Parathyroid adenoma (tissue), 2 donors: ENCODE measurements at regions not wholly inside any gene's neighbourhood (a gene's known extent, or its start where the extent isn't known, plus 50 kb on each side); places are given as distances from the start of the nearest gene placed in this dataset.

Source experiments
- H2AFZ ChIP-seq: fragments of 300-600 bp; sonication (generic); one replicate; pipeline ENCODE4 v1.7.0; 2017; ENCODE audit warnings: antibody characterized with exemption, mild to moderate bottlenecking
- H3K27ac ChIP-seq: fragments of 300-600 bp; sonication (generic); one replicate; pipeline ENCODE4 v1.7.0; 2017
- H3K27me3 ChIP-seq: fragments of 300-600 bp; sonication (generic); one replicate; pipeline ENCODE4 v1.7.0; 2017; ENCODE audit warnings: low read length; ENCODE audit not compliant: control insufficient read depth, insufficient read depth
- H3K36me3 ChIP-seq: fragments of 300-600 bp; sonication (generic); one replicate; pipeline ENCODE4 v1.7.0; 2017; ENCODE audit warnings: low read length; ENCODE audit not compliant: control insufficient read depth, insufficient read depth
- H3K4me1 ChIP-seq: fragments of 300-600 bp; sonication (generic); one replicate; pipeline ENCODE4 v1.7.0; 2017; ENCODE audit warnings: control low read depth
- H3K4me2 ChIP-seq: fragments of 300-600 bp; sonication (generic); one replicate; pipeline ENCODE4 v1.7.0; 2017; ENCODE audit warnings: low read length
- H3K4me3 ChIP-seq: fragments of 300-600 bp; sonication (generic); one replicate; pipeline ENCODE4 v1.7.0; 2017; ENCODE audit warnings: low read depth, low read length
- H3K79me2 ChIP-seq: fragments of 300-600 bp; sonication (generic); one replicate; pipeline ENCODE4 v1.7.0; 2017; ENCODE audit warnings: control low read depth
- H3K9ac ChIP-seq: fragments of 300-600 bp; sonication (generic); one replicate; pipeline ENCODE4 v1.7.0; 2017; ENCODE audit warnings: mild to moderate bottlenecking
- H3K9me3 ChIP-seq: fragments of 300-600 bp; sonication (generic); one replicate; pipeline ENCODE4 v1.7.0; 2017; ENCODE audit warnings: low read length; ENCODE audit not compliant: control insufficient read depth
- CTCF ChIP-seq: fragments of 300-600 bp; sonication (generic); IDR thresholded peaks from one replicate; pipeline ENCODE4 v1.7.0; 2017; ENCODE audit warnings: antibody characterized with exemption, mild to moderate bottlenecking
- donor health status: primary hyperparathyroidism.

DNA sequence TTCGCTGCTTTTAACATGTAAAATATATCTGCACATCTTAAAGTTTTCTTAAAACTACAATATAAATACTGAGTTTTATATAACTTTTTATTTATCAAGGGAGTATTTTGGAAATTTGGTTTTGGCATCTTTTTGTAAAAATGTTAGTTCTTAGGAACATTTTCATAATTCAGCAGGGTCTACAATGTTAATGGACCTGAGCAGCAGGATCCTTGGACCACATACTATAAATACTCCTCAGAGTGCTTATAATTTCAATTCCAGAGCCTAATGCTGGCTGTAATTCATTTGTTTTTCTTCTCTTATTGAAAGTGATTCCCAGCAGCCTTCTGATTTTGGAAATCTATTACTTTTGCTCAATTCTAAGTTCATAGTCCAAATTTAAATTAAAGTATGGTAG is 1216.2 kb downstream of the MAT2B start:
- Histone ChIP-seq H3K4me1 (no peaks in the 10 kb centered on the region), H3K4me2 (no peak overlapping the region), H2AFZ (no peak overlapping the region), H3K79me2 (no peaks in the 10 kb centered on the region), H3K9me3 (no peaks in the 10 kb centered on the region), H3K27ac (no peak overlapping the region), H3K9ac (no peak overlapping the region), H3K27me3 (no peaks in the 10 kb centered on the region), H3K4me3 (no peak overlapping the region), H3K36me3 (no peaks in the 10 kb centered on the region)
- TF ChIP-seq CTCF, result no peak

GRCh38 chr5:164722702-164723101 is 1217.3 kb downstream of the MAT2B start:
- Histone ChIP-seq H3K27me3 (no peaks in the 10 kb centered on the region), H3K4me2 (no peak overlapping the region), H3K9me3 (no peaks in the 10 kb centered on the region), H3K27ac (no peak overlapping the region), H3K79me2 (no peaks in the 10 kb centered on the region), H3K4me1 (no peaks in the 10 kb centered on the region), H3K9ac (no peak overlapping the region), H3K4me3 (no peak overlapping the region), H3K36me3 (no peaks in the 10 kb centered on the region), H2AFZ (no peak overlapping the region)
- no peak for TF ChIP-seq CTCF

DNA sequence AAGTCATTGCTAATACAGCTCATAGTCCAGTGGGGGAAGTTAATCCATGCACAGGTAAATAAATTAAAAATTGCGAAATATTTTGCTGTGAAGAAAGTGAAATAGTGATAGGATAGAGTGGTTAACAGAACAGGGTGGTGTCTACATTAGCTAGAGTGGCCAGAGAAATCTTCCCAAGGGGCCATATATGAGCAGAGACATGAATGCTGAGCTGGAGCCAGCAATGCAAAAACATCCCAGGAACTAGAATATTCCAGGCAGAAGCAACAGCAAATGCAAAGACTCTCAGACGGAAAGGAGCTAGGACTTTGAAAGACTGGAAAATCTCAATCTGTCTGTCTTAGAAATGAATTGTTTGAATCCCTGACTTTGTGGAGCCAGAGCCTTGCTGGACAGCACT is 1221.6 kb downstream of the MAT2B start:
- H3K27ac ChIP-seq, result no peak overlapping the region
- H3K9me3 ChIP-seq, result no peaks in the 10 kb centered on the region
- no peak overlapping the region for H3K4me3 ChIP-seq
- no peak overlapping the region for H3K9ac ChIP-seq
- no peaks in the 10 kb centered on the region for H3K36me3 ChIP-seq
- TF ChIP-seq CTCF, result no peak
- no peaks in the 10 kb centered on the region for H3K79me2 ChIP-seq
- H2AFZ ChIP-seq, result no peak overlapping the region
- H3K27me3 ChIP-seq, result no peaks in the 10 kb centered on the region
- no peak overlapping the region for H3K4me2 ChIP-seq
- H3K4me1 ChIP-seq, result no peaks in the 10 kb centered on the region

- Histone ChIP-seq H3K27me3 (no peaks in the 10 kb centered on the region), H3K27ac (no peak overlapping the region), H2AFZ (no peak overlapping the region), H3K36me3 (no peaks in the 10 kb centered on the region), H3K9me3 (no peaks in the 10 kb centered on the region), H3K9ac (no peak overlapping the region), H3K4me3 (no peak overlapping the region), H3K79me2 (no peaks in the 10 kb centered on the region), H3K4me1 (no peaks in the 10 kb centered on the region), H3K4me2 (no peak overlapping the region)
- no peak for TF ChIP-seq CTCF
Measured at GRCh38 chr5:164728733-164729132, 1223.3 kb downstream of the MAT2B start.

DNA sequence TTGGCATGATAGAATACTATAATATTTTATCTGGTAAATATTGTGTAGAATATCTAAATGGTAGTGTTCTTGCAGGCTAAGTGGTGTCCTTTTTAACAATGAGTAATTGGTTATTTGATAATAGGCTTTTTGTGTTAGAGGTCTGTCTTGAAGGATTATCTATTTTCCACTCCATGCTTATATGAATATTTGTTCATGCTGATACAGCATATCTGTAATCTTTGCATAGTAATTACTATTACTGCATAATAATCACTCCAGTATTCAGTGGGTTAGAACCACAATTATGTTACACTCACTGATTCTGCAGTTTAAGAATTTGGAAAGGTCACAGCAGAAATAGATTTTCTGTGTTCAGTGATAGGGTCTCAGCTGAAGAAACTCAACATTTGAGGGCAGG is 1229.9 kb downstream of the MAT2B start:
- no peaks in the 10 kb centered on the region for H3K36me3 ChIP-seq
- no peak overlapping the region for H2AFZ ChIP-seq
- no peak for TF ChIP-seq CTCF

More for the DNA sequence above, 1229.9 kb downstream of the MAT2B start:
- Histone ChIP-seq H3K9ac (no peak overlapping the region), H3K27me3 (no peaks in the 10 kb centered on the region), H3K27ac (no peak overlapping the region), H3K4me3 (no peak overlapping the region), H3K4me2 (no peak overlapping the region), H3K4me1 (no peaks in the 10 kb centered on the region), H3K9me3 (no peaks in the 10 kb centered on the region), H3K79me2 (no peaks in the 10 kb centered on the region)
